ENCODE measurements at regions not wholly inside any gene's neighbourhood (a gene's known extent, or its start where the extent isn't known, plus 50 kb on each side); places are given as distances from the start of the nearest gene placed in this dataset.

DNA sequence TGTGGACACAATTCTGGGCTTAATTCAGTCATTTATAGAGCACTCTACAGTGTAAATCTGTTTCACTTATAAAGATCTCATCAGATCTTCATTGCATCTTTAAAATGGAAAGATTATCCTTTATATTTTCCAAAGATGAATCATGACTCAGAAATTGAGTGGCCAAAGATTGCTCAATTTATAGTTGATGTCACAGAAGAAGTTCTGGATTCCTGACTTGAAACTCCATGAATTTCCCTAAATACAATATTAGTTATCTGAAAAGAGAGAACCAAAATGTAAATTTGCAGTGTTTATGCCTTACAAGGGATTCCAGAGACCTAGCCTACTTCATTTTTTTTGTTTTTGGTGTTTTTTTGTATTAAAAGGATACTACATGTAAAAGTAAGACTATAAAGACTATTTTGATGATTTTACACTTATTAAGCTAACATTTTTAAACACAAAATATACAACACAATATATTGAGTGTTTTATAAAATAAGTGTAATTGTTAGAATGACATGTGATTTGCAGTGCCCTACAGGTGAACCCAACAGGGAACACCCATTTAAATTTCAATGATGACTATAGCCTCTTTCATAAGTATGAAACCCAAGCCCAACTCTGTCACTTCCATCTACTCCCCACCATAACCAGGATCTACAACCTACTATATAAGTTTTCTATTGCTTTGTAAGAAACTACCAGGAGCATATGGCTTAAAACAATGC, 183.5 kb downstream of the PCDH7 start (continued):
- TF ChIP-seq, protein P1, sequence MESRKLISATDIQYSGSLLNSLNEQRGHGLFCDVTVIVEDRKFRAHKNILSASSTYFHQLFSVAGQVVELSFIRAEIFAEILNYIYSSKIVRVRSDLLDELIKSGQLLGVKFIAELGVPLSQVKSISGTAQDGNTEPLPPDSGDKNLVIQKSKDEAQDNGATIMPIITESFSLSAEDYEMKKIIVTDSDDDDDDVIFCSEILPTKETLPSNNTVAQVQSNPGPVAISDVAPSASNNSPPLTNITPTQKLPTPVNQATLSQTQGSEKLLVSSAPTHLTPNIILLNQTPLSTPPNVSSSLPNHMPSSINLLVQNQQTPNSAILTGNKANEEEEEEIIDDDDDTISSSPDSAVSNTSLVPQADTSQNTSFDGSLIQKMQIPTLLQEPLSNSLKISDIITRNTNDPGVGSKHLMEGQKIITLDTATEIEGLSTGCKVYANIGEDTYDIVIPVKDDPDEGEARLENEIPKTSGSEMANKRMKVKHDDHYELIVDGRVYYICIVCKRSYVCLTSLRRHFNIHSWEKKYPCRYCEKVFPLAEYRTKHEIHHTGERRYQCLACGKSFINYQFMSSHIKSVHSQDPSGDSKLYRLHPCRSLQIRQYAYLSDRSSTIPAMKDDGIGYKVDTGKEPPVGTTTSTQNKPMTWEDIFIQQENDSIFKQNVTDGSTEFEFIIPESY (IDR thresholded peaks at IDR 0.05; ENCODE audit: extremely low read depth, insufficient replicate concordance, low read length), result no peak
- peak; percentile 75 for TF ChIP-seq SP1 (IDR thresholded peaks at IDR 0.05; ENCODE audit: low read depth)

DNA sequence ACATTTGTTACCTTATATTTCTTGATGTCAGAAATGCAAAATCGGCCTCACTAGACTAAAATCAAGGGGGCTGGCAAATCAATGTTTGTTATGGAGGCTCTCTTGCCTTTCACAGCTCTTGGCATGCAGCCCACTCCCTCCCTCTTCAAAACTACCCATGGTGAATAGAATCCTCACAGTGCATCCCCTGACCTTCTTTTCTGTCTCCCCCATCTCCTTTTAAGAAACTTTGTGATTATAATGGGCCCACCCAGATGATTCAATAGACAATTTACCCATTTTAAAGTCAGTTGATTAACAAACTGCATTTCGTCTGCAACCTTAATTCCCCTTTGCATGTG, 184.0 kb downstream of the PCDH7 start:
- Histone ChIP-seq H3K27me3 (ENCODE audit: insufficient read depth, low read length) (no peaks in the 10 kb centered on the region), H3K9me3 (ENCODE audit: control insufficient read depth in 1 of 2, insufficient read depth in 1 of 2, low read depth in 1 of 2, low read length in 2 of 2) (no peaks in the 10 kb centered on the region), H3K9me2 (ENCODE audit: insufficient read depth) (no peaks in the 10 kb centered on the region), H3K27ac (ENCODE audit: low read depth, low read length) (peak overlapping the region; percentile 92), H3K36me3 (ENCODE audit: control insufficient read depth in 1 of 2, insufficient read depth in 2 of 2, low read length in 2 of 2) (peaks cover 0 to 7% of the 10 kb centered on the region in 2 experiments; a peak in 2 of 4 replicates), H2AFZ (ENCODE audit: low read depth, low read length, poor library complexity, severe bottlenecking) (no peak overlapping the region), H3K4me3 (replicated peaks in 1 of 2; ENCODE audit: low read depth in 1 of 2, low read length in 2 of 2) (no peak overlapping the region), H3K4me2 (ENCODE audit: low read length) (peak overlapping the region; percentile 76), H3K4me1 (ENCODE audit: control insufficient read depth in 1 of 2, insufficient read depth in 2 of 2, low read length in 2 of 2) (peaks cover 55 to 68% of the 10 kb centered on the region in 2 experiments), H3K79me2 (ENCODE audit: insufficient read depth, low read length) (peaks cover 78% of the 10 kb centered on the region), H4K20me1 (ENCODE audit: insufficient read depth) (no peaks in the 10 kb centered on the region), H3K9ac (ENCODE audit: low read length) (peak overlapping the region; percentile 64)
- DNase-seq (ENCODE audit: low read depth, low spot score) (no peak), ATAC-seq (no peak)
- POLR2A ChIA-PET, result interaction anchor here (1.0 to 2.1 kb wide), 3 partner anchors 11 to 149 kb away, joined by 3 to 5 read pairs (median 3); no protein-coding TSS in a partner anchor
- TSS peak; percentile 39 for BruUV-seq (replicated peaks)
- RAD21 ChIA-PET (ENCODE audit: low non-redundant PET in 1 of 2, low total read pairs in 2 of 2, uncharacterized antibody in 2 of 2, unreplicated experiment in 2 of 2), result no interaction called here
- CTCF ChIA-PET, result no interaction called here
- intact Hi-C loops (cut with micrococcal nuclease), result no loop called here
- TF ChIP-seq POLR2A (IDR thresholded peaks at IDR 0.05; ENCODE audit: borderline replicate concordance, extremely low read depth, insufficient read depth, insufficient read length) (no peak), JUND (IDR thresholded peaks at IDR 0.05) (no peak), FOSL1 (IDR thresholded peaks at IDR 0.05; ENCODE audit: low read depth) (no peak), EZH2 (IDR thresholded peaks at IDR 0.05) (no peak), ELF1 (IDR thresholded peaks at IDR 0.05; ENCODE audit: borderline replicate concordance, low read depth) (no peak), POLR2AphosphoS5 (IDR thresholded peaks at IDR 0.05; ENCODE audit: low read depth, low read length) (no peak), CBX3 (IDR thresholded peaks at IDR 0.05; ENCODE audit: low read depth) (no peak), SRF (IDR thresholded peaks at IDR 0.05; ENCODE audit: low read depth) (no peak), RAD21 (IDR thresholded peaks at IDR 0.05; ENCODE audit: low read depth) (no peak), SIN3A (IDR thresholded peaks at IDR 0.05; ENCODE audit: low read depth) (no peak), EGR1 (IDR thresholded peaks at IDR 0.05; ENCODE audit: low read depth) (no peak), TCF7L2 (IDR thresholded peaks at IDR 0.05; ENCODE audit: borderline replicate concordance, extremely low read depth, insufficient read depth, insufficient read length) (no peak), ZNF274 (IDR thresholded peaks at IDR 0.05; ENCODE audit: low read depth, low read length) (no peak), SP1 (IDR thresholded peaks at IDR 0.05; ENCODE audit: low read depth) (no peak)
- TF ChIP-seq, protein P2, sequence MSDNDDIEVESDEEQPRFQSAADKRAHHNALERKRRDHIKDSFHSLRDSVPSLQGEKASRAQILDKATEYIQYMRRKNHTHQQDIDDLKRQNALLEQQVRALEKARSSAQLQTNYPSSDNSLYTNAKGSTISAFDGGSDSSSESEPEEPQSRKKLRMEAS (IDR thresholded peaks at IDR 0.05), result no peak
- TF ChIP-seq, protein P3, sequence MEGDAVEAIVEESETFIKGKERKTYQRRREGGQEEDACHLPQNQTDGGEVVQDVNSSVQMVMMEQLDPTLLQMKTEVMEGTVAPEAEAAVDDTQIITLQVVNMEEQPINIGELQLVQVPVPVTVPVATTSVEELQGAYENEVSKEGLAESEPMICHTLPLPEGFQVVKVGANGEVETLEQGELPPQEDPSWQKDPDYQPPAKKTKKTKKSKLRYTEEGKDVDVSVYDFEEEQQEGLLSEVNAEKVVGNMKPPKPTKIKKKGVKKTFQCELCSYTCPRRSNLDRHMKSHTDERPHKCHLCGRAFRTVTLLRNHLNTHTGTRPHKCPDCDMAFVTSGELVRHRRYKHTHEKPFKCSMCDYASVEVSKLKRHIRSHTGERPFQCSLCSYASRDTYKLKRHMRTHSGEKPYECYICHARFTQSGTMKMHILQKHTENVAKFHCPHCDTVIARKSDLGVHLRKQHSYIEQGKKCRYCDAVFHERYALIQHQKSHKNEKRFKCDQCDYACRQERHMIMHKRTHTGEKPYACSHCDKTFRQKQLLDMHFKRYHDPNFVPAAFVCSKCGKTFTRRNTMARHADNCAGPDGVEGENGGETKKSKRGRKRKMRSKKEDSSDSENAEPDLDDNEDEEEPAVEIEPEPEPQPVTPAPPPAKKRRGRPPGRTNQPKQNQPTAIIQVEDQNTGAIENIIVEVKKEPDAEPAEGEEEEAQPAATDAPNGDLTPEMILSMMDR (IDR thresholded peaks at IDR 0.05 in 2 of 3, conservative IDR thresholded peaks at IDR 0.05 in 1 of 3; ENCODE audit: borderline replicate concordance in 1 of 3, insufficient read depth in 1 of 3, low read depth in 2 of 3, low read length in 2 of 3), result no peak
- TF ChIP-seq, protein P1 (IDR thresholded peaks at IDR 0.05; ENCODE audit: extremely low read depth, insufficient replicate concordance, low read length), result no peak
- TF ChIP-seq, protein P4, sequence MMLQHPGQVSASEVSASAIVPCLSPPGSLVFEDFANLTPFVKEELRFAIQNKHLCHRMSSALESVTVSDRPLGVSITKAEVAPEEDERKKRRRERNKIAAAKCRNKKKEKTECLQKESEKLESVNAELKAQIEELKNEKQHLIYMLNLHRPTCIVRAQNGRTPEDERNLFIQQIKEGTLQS (IDR thresholded peaks at IDR 0.05), result no peak

Data from HCT116 (cell line).